ENCODE measurements at regions not wholly inside any gene's neighbourhood (a gene's known extent, or its start where the extent isn't known, plus 50 kb on each side); places are given as distances from the start of the nearest gene placed in this dataset.

DNA sequence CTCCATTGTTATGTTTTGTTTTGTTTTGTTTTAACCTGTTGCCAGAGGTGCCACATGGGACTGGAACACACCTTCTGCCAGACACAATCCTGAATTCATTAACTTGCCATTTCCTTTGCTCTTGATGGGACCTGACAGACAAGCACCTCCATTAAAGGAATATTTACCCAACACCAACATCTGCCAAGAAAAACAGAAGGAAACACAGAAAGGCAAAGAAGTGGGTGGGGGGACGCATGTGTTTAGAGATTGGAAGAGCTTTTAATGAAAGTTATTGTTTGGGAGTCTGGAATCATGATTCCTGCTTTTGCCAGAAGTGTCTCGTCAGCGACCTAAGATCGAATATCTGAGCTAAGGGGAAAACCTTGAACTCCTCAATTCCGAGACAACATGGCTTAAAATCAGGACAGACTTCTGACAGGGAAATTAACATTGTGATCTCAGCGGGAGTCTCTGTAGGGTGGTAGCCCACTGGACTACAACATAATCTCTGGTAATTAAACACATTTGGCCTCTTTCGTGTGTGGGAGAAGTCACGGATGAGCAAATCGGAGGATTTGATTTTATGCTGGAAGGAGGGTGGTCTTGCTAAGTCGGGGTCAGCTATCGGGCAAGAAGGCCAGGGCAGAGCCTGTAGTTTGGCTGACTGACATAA, 210.4 kb upstream of the FAR2 start:
- DNase-seq (ENCODE audit: low read depth) = no peak
- H3K4me3 ChIP-seq (ENCODE audit: low read depth, low read length) = no peak overlapping the region
- TF ChIP-seq, protein P1, sequence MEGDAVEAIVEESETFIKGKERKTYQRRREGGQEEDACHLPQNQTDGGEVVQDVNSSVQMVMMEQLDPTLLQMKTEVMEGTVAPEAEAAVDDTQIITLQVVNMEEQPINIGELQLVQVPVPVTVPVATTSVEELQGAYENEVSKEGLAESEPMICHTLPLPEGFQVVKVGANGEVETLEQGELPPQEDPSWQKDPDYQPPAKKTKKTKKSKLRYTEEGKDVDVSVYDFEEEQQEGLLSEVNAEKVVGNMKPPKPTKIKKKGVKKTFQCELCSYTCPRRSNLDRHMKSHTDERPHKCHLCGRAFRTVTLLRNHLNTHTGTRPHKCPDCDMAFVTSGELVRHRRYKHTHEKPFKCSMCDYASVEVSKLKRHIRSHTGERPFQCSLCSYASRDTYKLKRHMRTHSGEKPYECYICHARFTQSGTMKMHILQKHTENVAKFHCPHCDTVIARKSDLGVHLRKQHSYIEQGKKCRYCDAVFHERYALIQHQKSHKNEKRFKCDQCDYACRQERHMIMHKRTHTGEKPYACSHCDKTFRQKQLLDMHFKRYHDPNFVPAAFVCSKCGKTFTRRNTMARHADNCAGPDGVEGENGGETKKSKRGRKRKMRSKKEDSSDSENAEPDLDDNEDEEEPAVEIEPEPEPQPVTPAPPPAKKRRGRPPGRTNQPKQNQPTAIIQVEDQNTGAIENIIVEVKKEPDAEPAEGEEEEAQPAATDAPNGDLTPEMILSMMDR (IDR thresholded peaks at IDR 0.05; ENCODE audit: insufficient read depth, low read length) = no peak

DNA sequence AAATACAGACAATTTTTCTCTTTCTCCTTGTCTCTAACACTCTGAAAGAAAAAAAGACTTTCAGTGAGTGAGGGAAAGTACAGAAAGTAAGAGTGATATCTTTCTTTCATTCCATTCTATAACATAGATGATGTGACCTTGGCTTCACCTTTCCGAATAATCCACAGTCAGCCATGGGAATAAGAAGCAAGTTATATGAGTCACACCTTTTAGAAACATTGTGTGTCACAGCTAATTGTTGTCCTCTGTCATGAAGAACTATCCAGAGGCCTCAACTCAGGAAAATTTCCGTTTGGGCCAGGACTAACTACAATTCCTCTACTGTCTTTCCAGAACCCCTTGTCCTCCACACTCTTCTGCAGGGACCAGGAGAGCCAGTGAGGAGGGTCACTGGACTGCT, 209.7 kb upstream of the FAR2 start:
- H3K4me3 ChIP-seq (ENCODE audit: low read depth, low read length) = no peak overlapping the region
- TF ChIP-seq, protein P1 (IDR thresholded peaks at IDR 0.05; ENCODE audit: insufficient read depth, low read length) = no peak
- DNase-seq (ENCODE audit: low read depth) = no peak

DNA sequence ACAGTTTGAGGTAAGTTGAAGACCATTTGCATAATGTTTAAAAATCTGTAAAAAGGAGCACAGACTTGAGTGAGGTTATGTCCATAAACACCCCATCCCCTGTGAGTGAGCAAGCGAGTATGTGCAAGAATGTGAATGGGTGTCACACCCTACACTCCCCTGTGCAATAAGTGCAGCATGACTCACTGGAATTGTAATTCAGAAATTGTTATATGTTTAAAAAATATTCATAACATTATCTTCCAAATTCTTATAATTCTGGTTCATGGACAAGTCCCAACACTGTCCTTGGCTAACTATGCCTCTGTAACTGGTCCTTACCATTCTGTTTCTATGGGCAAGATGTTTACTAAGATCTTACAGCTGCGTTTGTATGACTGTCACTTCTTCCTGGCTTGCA, 207.8 kb upstream of the FAR2 start:
- DNase-seq (ENCODE audit: low read depth) = peak; percentile 45
- no peak overlapping the region for H3K4me3 ChIP-seq (ENCODE audit: low read depth, low read length)
- TF ChIP-seq, protein P1 (IDR thresholded peaks at IDR 0.05; ENCODE audit: insufficient read depth, low read length) = no peak

DNA sequence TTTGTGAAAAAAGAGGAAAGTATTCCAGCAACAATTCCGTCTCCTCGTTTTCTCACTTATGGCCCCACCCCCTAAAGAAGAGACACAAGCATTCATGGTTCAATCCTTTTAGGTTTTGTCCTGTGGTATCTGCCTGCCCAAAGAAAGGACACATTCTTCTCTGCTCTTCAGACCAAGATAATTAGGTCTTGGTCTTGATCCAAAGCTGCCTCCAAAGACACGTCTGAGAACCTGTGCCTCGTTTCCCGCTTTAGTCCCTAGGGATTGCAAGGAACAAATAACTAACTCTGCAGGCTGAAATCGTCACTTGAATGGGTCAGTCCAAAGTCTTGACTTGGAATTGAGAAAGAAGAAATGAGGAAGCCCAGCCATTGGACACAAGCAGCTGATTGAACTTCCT, 202.7 kb upstream of the FAR2 start:
- H3K4me3 ChIP-seq (ENCODE audit: low read depth, low read length) = no peak overlapping the region
- no peak for DNase-seq (ENCODE audit: low read depth)
- TF ChIP-seq, protein P1 (IDR thresholded peaks at IDR 0.05; ENCODE audit: insufficient read depth, low read length) = no peak

DNA sequence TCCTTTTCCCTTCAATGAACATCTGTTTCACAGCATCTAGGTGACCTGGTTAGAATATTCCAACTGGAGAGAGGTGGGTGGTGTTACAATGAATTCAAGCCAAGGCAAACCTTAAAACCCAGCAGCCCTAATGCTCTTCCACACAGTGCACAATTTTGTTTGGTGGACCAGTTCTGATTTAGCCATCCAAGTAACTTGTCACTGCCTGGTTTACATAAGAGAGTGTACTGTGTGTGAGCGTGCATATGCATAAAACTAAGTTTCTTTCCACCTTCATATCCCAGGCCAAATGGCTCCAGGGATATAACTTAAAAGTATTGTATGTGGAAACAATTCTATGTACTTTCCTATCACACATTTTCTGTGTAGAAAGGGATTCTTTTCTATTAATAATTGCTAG, 200.4 kb upstream of the FAR2 start:
- no peak overlapping the region for H3K4me3 ChIP-seq (ENCODE audit: low read depth, low read length)
- TF ChIP-seq, protein P1 (IDR thresholded peaks at IDR 0.05; ENCODE audit: insufficient read depth, low read length) = no peak
- no peak for DNase-seq (ENCODE audit: low read depth)

DNA sequence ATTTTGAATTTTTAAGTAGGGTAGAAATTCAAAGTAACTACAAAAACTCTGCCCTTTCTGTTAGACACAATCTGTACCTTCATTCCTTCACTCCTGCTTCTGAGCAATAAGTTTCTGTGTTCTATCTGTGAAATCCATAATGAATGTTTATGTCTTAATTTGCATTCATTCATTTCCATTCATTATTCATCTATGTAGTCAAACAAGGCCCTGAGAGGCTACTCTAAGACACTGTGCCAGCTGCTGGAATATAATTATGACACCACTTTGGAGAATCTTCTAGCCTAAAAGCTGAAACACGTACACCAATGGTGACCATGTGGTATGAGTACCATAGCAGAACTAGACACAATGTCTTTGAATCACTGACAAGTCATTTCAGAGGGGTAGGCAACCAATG, 199.9 kb upstream of the FAR2 start:
- TF ChIP-seq, protein P1 (IDR thresholded peaks at IDR 0.05; ENCODE audit: insufficient read depth, low read length) = no peak
- DNase-seq (ENCODE audit: low read depth) = no peak
- no peak overlapping the region for H3K4me3 ChIP-seq (ENCODE audit: low read depth, low read length)

DNA sequence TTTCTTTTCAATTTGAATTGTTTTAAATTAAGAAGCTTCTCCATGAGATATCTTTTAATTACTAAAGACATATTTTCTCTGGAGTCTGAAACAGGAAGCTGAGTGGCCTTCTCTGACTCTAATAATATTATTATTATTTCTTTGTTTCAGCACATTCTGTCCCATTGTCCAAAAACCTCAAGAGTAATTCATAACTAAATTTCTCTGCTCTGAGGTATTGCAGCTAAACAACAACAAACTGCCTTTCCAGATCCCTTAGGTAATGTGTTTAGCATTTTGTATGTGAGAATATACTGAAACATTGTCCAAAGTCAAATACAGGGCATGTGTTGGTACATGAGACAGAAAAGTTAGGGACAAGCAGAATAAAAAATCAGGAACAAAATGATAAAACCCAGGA, 199.0 kb upstream of the FAR2 start:
- no peak for DNase-seq (ENCODE audit: low read depth)
- no peak overlapping the region for H3K4me3 ChIP-seq (ENCODE audit: low read depth, low read length)
- TF ChIP-seq, protein P1 (IDR thresholded peaks at IDR 0.05; ENCODE audit: insufficient read depth, low read length) = no peak
